ENCODE measurements at regions not wholly inside any gene's neighbourhood (a gene's known extent, or its start where the extent isn't known, plus 50 kb on each side); places are given as distances from the start of the nearest gene placed in this dataset.

- no peak for TF ChIP-seq CEBPB (IDR thresholded peaks at IDR 0.05; ENCODE audit: low read depth, low read length)
- TF ChIP-seq MXI1 (IDR thresholded peaks at IDR 0.05; ENCODE audit: borderline replicate concordance, low read depth, low read length), result no peak
- TF ChIP-seq USF2 (IDR thresholded peaks at IDR 0.05; ENCODE audit: low read depth, low read length), result no peak
- no peak for TF ChIP-seq CTCF (conservative IDR thresholded peaks at IDR 0.05; ENCODE audit: low read depth, low read length)
- TF ChIP-seq RCOR1 (IDR thresholded peaks at IDR 0.05; ENCODE audit: insufficient replicate concordance, low read length), result no peak
- TF ChIP-seq BHLHE40 (IDR thresholded peaks at IDR 0.05; ENCODE audit: low read depth, low read length), result no peak
- TF ChIP-seq RAD21 (IDR thresholded peaks at IDR 0.05; ENCODE audit: low read length), result no peak
- no peak for TF ChIP-seq FOS (IDR thresholded peaks at IDR 0.05; ENCODE audit: low read depth, low read length)
- CTCF ChIA-PET, result no interaction called here
Observed at GRCh38 chr14:99065551-99065950, 206.4 kb downstream of the BCL11B start.

More at GRCh38 chr14:99065551-99065950, 206.4 kb downstream of the BCL11B start:
- H3K14ac ChIP-seq (replicated peaks; ENCODE audit: low read depth, low read length), result no peak overlapping the region
- WGBS, 2 experiments (ENCODE audit: extremely low coverage in 2 of 2, insufficient read length in 1 of 2), result 100% methylated on average over 1 of the region's 3 CpGs; no CpG with 5 or more reads in 1 of the 2 experiments
- no peak overlapping the region for H3K4ac ChIP-seq (ENCODE audit: low read depth, low read length)
- H4K91ac ChIP-seq (ENCODE audit: insufficient read depth, low read depth, low read length), result no peak overlapping the region
- no peak overlapping the region for H3K23ac ChIP-seq (ENCODE audit: low read depth, low read length)
- no peak overlapping the region for H3K18ac ChIP-seq (ENCODE audit: low read depth, low read length)
- H3K9ac ChIP-seq (ENCODE audit: low read depth, low read length), result no peak overlapping the region
- H3K4me3 ChIP-seq (ENCODE audit: insufficient read depth, low read depth, low read length), result no peak overlapping the region
- no peaks in the 10 kb centered on the region for H4K20me1 ChIP-seq (ENCODE audit: insufficient read depth, low read length)
- in situ Hi-C loops (cut with MboI; ENCODE audit: low sequenced_read_pairs), result no loop called here
- POLR2A ChIA-PET (ENCODE audit: unreplicated experiment), result no interaction called here
- no peaks in the 10 kb centered on the region for H3K36me3 ChIP-seq (ENCODE audit: control insufficient read depth, insufficient read depth, low read length)
- intact Hi-C loops (cut with micrococcal nuclease), result no loop called here
- no peaks in the 10 kb centered on the region for H3K4me1 ChIP-seq (ENCODE audit: control insufficient read depth, insufficient read depth, low read length)
- H2AK5ac ChIP-seq (ENCODE audit: low read depth, low read length), result no peak overlapping the region
- H3K56ac ChIP-seq (ENCODE audit: extremely low read depth, insufficient read depth, low read length), result no peak overlapping the region
- no peak overlapping the region for H2BK5ac ChIP-seq (ENCODE audit: low read depth, low read length, poor library complexity, severe bottlenecking)
- no peak overlapping the region for H2BK120ac ChIP-seq (ENCODE audit: low read depth, low read length)
- no peak overlapping the region for H2AFZ ChIP-seq (replicated peaks; ENCODE audit: low read length, poor library complexity)
- H4K8ac ChIP-seq (ENCODE audit: low read depth in 2 of 2, low read length in 2 of 2), result no peak overlapping the region
- no peak overlapping the region for H4K5ac ChIP-seq (ENCODE audit: low read depth, low read length)
- H2BK20ac ChIP-seq (ENCODE audit: low read depth, low read length), result no peak overlapping the region
- no TSS peak for BruUV-seq (replicated peaks)
- dilution Hi-C loops (cut with HindIII; ENCODE audit: low sequenced_read_pairs, unreplicated experiment), result no loop called here
- DNase-seq, result no peak
- no peak overlapping the region for H3K4me2 ChIP-seq (ENCODE audit: low read depth, low read length)
- no peak for ATAC-seq (ENCODE audit: low read depth)
- no peak overlapping the region for H2AK9ac ChIP-seq (replicated peaks; ENCODE audit: low read depth, low read length, poor library complexity)
- H3K27me3 ChIP-seq (ENCODE audit: control insufficient read depth, insufficient read depth, low read length), result no peaks in the 10 kb centered on the region
- H3K9me3 ChIP-seq (ENCODE audit: control insufficient read depth, insufficient read depth, low read length), result peaks cover 53% of the 10 kb centered on the region
- H3K79me1 ChIP-seq (ENCODE audit: low read depth in 1 of 2, low read length in 2 of 2), result no peaks in the 10 kb centered on the region
- no peak overlapping the region for H2BK15ac ChIP-seq (ENCODE audit: low read depth, low read length)
- no peak overlapping the region for H3K27ac ChIP-seq (ENCODE audit: insufficient read depth, low read length)
- no peaks in the 10 kb centered on the region for H3K9me1 ChIP-seq (ENCODE audit: insufficient read depth, low read length)

Data from IMR-90 (cell line).